Mesothelial cell of epicardium (in vitro differentiated cells): ENCODE measurements at regions not wholly inside any gene's neighbourhood (a gene's known extent, or its start where the extent isn't known, plus 50 kb on each side); places are given as distances from the start of the nearest gene placed in this dataset.

Experiments
- DNase-seq, 2 experiments: peaks; one replicate each; pipeline ENCODE4 v3.0.0; 2021; ENCODE audit warnings: low spot score in 2 of 2; ENCODE audit not compliant: unreplicated experiment in 2 of 2
- H3K27ac Mint-ChIP-seq: 2 replicates; pipeline ENCODE4 v1.8.0; 2021; ENCODE audit warnings: mixed read lengths
- H3K27me3 Mint-ChIP-seq: 2 replicates; pipeline ENCODE4 v1.8.0; 2021; ENCODE audit warnings: low read depth, mixed read lengths
- H3K36me3 Mint-ChIP-seq: 2 replicates; pipeline ENCODE4 v1.8.0; 2021; ENCODE audit warnings: mixed read lengths
- H3K4me1 Mint-ChIP-seq: 2 replicates; pipeline ENCODE4 v1.8.0; 2021; ENCODE audit warnings: mixed read lengths
- H3K4me3 Mint-ChIP-seq: 2 replicates; pipeline ENCODE4 v1.8.0; 2021; ENCODE audit warnings: mild to moderate bottlenecking, moderate library complexity, mixed read lengths
- H3K9me3 Mint-ChIP-seq: 2 replicates; pipeline ENCODE4 v1.8.0; 2021; ENCODE audit warnings: mixed read lengths
- TF ChIP-seq, protein P1 (sequence below): fragments of 200-600 bp; sonication (generic); IDR thresholded peaks from one replicate; pipeline ENCODE4 v1.5.0; 2021; ENCODE audit warnings: antibody characterized with exemption; ENCODE audit not compliant: unreplicated experiment

DNA sequence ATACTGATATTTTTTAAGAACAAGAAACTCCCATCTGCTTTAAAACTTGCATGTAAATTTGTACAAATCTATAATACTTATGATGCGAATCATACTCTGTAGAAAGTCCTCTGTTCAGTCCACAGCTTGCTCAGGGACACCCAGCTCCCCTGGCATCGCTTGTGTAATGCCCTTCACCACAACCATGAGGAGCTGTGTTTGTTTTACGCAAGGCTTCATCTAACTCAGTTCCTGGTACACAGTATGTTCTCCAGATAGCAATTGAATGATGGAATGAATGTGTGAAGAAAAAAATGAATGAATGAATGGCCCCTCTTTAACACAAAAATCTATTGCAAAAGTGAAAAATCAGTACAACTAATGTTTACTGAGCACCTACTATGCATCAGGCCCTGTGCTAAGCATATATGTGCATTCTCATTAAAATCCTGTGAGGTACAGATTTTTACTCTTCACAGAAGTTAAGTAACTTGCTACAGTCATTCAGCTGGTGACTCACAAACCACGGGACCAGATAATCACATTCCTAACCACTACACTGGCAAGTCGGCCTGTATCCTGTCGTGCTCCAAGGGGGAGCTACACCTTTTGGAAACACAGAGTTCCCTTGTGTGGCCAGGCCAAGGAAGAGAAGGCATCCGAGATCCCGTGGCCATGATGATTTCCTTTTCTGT, 58.7 kb upstream of the KDR start:
- H3K27me3 Mint-ChIP-seq: no peaks in the 10 kb centered on the region
- TF ChIP-seq, protein P1, sequence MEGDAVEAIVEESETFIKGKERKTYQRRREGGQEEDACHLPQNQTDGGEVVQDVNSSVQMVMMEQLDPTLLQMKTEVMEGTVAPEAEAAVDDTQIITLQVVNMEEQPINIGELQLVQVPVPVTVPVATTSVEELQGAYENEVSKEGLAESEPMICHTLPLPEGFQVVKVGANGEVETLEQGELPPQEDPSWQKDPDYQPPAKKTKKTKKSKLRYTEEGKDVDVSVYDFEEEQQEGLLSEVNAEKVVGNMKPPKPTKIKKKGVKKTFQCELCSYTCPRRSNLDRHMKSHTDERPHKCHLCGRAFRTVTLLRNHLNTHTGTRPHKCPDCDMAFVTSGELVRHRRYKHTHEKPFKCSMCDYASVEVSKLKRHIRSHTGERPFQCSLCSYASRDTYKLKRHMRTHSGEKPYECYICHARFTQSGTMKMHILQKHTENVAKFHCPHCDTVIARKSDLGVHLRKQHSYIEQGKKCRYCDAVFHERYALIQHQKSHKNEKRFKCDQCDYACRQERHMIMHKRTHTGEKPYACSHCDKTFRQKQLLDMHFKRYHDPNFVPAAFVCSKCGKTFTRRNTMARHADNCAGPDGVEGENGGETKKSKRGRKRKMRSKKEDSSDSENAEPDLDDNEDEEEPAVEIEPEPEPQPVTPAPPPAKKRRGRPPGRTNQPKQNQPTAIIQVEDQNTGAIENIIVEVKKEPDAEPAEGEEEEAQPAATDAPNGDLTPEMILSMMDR: no peak
- peaks cover 4% of the 10 kb centered on the region for H3K9me3 Mint-ChIP-seq
- H3K4me3 Mint-ChIP-seq: no peak overlapping the region
- H3K4me1 Mint-ChIP-seq: peaks cover 37% of the 10 kb centered on the region
- H3K27ac Mint-ChIP-seq: peak overlapping the region; percentile 69
- no peak for DNase-seq
- H3K36me3 Mint-ChIP-seq: no peaks in the 10 kb centered on the region

DNA sequence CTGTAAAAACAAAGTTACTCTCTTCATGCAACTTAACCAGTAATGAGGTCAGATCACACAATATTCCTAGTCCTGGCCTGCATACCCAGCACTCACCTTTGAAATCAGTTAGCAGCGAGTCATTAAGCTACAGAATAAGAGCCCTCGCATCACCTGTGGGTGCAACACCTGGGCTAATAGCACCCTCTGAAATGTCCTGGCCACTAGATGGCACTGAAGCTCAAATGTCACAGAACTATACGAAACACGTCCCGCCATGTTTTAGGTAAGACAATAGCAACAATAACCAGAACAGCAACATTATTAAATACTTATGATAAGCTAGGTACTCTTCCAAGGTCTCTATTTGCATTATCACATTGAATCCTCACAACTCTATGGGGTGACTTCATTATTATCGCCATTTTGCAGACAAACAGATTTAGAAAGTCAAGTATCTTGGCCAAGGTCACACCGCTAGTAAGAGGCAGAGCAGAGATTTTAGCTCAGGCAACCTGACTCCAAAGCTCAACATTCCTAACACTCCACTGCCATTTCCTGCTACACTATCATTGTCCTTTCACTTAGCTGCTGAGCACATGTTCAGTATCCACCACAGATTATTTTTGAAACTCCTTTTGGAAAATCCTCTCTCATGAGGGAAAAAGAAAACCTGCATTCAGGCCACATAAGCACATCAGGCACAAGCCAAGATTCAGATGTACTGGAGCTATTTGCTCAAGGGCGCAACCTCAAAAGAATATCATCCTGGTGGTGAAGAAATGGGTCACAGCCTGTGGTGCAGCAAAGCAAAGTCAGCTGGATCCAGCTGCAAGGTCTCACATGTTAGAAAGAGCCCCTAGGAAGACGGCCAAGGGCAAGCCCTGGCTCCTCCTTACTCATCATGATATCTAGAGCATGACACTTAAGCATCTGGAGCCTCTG, 59.5 kb upstream of the KDR start:
- Mint-ChIP-seq H3K4me1 (peaks cover 37% of the 10 kb centered on the region), H3K9me3 (peaks cover 11% of the 10 kb centered on the region), H3K4me3 (no peak overlapping the region), H3K27ac (peak overlapping the region; percentile 69), H3K27me3 (no peaks in the 10 kb centered on the region), H3K36me3 (no peaks in the 10 kb centered on the region)
- DNase-seq: no peak
- TF ChIP-seq, protein P1: no peak

DNA sequence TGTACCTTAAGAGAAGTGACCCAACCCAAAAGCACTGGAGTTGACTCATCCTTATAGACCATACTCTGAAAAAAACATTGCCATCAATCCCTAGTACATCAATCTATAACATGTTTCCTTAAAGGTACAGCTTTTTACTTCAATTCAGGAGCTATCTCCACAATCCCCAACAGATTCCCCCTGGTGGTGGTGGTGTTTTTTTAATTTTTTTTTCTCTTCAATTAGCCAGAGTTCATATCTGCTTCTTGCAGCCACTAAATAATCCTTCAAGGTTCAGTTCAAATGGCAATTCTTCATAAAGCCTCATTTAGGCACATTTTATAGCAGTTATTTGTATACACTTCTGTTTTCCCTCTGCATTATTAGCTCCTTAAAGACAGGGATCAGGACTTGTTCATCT, 60.7 kb upstream of the KDR start:
- Mint-ChIP-seq H3K36me3 (no peaks in the 10 kb centered on the region), H3K4me3 (no peak overlapping the region), H3K4me1 (peaks cover 34% of the 10 kb centered on the region), H3K27me3 (no peaks in the 10 kb centered on the region), H3K9me3 (peaks cover 19% of the 10 kb centered on the region), H3K27ac (no peak overlapping the region)
- TF ChIP-seq, protein P1: peak; percentile 12
- no peak for DNase-seq

DNA sequence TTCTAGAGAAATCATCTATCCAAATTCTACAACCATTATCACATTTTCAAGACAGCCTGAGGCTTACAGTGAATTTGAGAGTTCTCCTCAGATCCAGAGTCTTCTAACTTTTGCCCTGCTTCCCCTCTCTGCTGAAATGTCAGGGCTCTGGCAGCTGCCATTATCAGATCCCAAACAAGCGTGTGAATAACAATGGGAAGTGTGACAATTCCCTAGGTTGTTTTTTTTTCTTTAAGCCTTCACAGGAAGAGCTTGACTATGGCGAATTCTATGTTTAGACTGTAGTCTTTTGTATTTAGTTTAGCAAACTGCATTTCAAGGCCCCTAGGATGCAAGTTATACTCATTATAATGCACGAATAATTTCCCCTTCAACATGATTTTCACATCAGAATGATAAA, 61.3 kb upstream of the KDR start:
- Mint-ChIP-seq H3K4me3 (no peak overlapping the region), H3K27me3 (no peaks in the 10 kb centered on the region), H3K9me3 (peaks cover 23% of the 10 kb centered on the region), H3K27ac (no peak overlapping the region), H3K4me1 (peaks cover 28% of the 10 kb centered on the region), H3K36me3 (no peaks in the 10 kb centered on the region)
- TF ChIP-seq, protein P1: no peak
- no peak for DNase-seq

DNA sequence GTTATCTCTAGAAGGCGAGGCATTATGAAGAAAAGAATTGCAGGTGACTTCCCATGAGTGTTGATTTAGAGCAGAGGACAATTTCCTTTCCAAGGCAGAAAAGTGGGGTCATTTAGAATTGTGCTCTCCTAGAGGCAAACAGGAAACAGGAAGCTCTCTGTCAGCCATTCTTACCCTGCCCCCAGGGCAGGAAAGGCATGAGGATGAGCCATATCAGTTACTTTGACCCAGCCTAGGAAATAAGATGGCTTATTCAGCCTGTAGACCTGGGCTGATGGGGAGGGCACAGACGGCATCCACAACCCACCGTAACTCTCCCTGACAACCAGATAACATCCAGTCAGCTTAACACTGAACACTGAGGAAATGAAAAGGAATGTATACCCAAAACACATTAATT, 88.8 kb upstream of the KDR start:
- DNase-seq: no peak
- peaks cover 11% of the 10 kb centered on the region for H3K9me3 Mint-ChIP-seq
- TF ChIP-seq, protein P1: no peak
- no peaks in the 10 kb centered on the region for H3K27me3 Mint-ChIP-seq
- H3K4me3 Mint-ChIP-seq: no peak overlapping the region
- peak overlapping the region; percentile 39 for H3K27ac Mint-ChIP-seq
- peaks cover 26% of the 10 kb centered on the region for H3K4me1 Mint-ChIP-seq
- H3K36me3 Mint-ChIP-seq: no peaks in the 10 kb centered on the region
